NB4 (cell line): ENCODE measurements at regions not wholly inside any gene's neighbourhood (a gene's known extent, or its start where the extent isn't known, plus 50 kb on each side); places are given as distances from the start of the nearest gene placed in this dataset.

ENCODE experiments used
- DNase-seq: peaks from one replicate; pipeline ENCODE4 v3.0.0; 2010; ENCODE audit warnings: low read depth
- H3K4me3 ChIP-seq: one replicate; pipeline ENCODE4 v1.5.1; 2011; ENCODE audit warnings: mild to moderate bottlenecking, low read depth, low read length, moderate library complexity
- MYC ChIP-seq: IDR thresholded peaks from 2 replicates; pipeline ENCODE4 v1.6.1; 2011; ENCODE audit warnings: low read depth, low read length
- POLR2A ChIP-seq: IDR thresholded peaks from 2 replicates; pipeline ENCODE4 v1.6.1; 2011; ENCODE audit warnings: mild to moderate bottlenecking; ENCODE audit not compliant: insufficient read length; ENCODE audit errors: extremely low read depth
- TF ChIP-seq, protein P1 (sequence below): IDR thresholded peaks from 2 replicates; pipeline ENCODE4 v1.6.1; 2011; ENCODE audit warnings: low read depth, low read length
- TF ChIP-seq, protein P2 (sequence below): IDR thresholded peaks from one replicate; pipeline ENCODE4 v1.5.1; 2012; ENCODE audit warnings: low read depth, low read length

DNA sequence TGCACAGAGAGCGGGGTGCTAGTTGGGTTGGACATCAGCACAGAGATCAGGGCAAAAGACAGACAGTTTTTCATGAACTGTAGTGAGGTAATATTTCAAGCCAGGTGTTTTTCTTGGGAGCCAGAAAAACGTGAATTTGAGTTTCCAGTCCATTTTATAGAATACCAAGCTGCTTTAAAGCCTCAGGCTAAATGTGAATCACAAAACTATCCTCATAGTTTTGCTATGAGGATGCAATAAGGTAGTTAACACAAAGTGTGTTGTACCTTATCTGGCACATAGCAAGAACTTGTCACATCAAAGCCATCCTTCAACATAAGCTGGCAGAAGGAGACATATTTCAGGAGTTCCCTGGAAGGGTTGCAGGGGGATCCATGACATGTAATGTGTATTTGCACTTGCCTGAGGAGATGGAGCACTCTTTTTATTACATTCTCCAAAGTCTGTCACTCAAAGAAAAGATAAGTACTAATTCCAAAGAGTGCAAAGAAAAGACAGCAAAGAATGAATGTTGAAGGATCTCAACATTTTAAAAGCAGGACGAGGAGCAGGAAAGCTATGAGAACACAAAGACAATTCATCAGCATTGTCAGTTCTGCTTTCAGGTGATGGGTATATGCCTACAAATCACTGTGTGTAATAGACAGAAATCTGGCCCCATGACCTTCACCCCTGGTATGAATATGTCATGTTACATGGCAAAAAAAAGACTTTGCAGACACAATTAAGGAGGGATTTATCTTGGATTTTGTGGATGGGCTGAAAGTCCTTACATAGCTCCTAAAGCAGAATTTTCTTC, 1046.4 kb downstream of the NTRK3 start:
- DNase-seq: no peak
- no peak overlapping the region for H3K4me3 ChIP-seq
- TF ChIP-seq, protein P1, sequence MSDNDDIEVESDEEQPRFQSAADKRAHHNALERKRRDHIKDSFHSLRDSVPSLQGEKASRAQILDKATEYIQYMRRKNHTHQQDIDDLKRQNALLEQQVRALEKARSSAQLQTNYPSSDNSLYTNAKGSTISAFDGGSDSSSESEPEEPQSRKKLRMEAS: no peak
- TF ChIP-seq POLR2A: no peak
- TF ChIP-seq, protein P2, sequence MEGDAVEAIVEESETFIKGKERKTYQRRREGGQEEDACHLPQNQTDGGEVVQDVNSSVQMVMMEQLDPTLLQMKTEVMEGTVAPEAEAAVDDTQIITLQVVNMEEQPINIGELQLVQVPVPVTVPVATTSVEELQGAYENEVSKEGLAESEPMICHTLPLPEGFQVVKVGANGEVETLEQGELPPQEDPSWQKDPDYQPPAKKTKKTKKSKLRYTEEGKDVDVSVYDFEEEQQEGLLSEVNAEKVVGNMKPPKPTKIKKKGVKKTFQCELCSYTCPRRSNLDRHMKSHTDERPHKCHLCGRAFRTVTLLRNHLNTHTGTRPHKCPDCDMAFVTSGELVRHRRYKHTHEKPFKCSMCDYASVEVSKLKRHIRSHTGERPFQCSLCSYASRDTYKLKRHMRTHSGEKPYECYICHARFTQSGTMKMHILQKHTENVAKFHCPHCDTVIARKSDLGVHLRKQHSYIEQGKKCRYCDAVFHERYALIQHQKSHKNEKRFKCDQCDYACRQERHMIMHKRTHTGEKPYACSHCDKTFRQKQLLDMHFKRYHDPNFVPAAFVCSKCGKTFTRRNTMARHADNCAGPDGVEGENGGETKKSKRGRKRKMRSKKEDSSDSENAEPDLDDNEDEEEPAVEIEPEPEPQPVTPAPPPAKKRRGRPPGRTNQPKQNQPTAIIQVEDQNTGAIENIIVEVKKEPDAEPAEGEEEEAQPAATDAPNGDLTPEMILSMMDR: no peak
- no peak for TF ChIP-seq MYC

GRCh38 chr15:87207990-87208580, 1048.5 kb downstream of the NTRK3 start:
- TF ChIP-seq MYC (no peak), POLR2A (no peak)
- TF ChIP-seq, protein P2: no peak
- TF ChIP-seq, protein P1: no peak
- no peak overlapping the region for H3K4me3 ChIP-seq
- DNase-seq: no peak

- H3K4me3 ChIP-seq: no peak overlapping the region
- TF ChIP-seq MYC (no peak), POLR2A (no peak)
- TF ChIP-seq, protein P2: no peak
- TF ChIP-seq, protein P1: no peak
- no peak for DNase-seq
Measured at GRCh38 chr15:87207251-87207650, 1049.3 kb downstream of the NTRK3 start.

DNA sequence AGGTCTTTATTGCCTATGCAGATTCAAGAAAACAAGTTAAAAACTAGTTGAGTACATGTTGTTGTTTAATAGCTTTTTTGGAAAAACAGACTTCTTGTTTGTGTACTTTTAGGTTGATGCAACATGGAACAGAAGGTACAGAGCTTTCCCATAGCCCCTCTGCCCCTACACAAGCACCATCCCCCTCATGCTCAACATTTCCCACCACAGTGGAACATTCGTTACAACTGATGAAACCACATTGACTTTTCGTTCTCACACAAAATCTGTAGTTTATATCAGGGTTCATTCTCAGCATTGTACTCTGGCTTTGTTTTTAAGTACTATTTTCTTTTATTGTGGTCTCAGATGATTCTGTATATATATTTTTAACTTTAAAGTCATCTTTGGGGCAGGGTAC, 1054.6 kb downstream of the NTRK3 start:
- TF ChIP-seq, protein P1: no peak
- TF ChIP-seq MYC (no peak), POLR2A (no peak)
- TF ChIP-seq, protein P2: no peak
- no peak overlapping the region for H3K4me3 ChIP-seq
- no peak for DNase-seq

GRCh38 chr15:87200149-87200548, 1056.4 kb downstream of the NTRK3 start:
- H3K4me3 ChIP-seq: no peak overlapping the region
- TF ChIP-seq, protein P1: no peak
- no peak for TF ChIP-seq POLR2A
- DNase-seq: no peak

DNA sequence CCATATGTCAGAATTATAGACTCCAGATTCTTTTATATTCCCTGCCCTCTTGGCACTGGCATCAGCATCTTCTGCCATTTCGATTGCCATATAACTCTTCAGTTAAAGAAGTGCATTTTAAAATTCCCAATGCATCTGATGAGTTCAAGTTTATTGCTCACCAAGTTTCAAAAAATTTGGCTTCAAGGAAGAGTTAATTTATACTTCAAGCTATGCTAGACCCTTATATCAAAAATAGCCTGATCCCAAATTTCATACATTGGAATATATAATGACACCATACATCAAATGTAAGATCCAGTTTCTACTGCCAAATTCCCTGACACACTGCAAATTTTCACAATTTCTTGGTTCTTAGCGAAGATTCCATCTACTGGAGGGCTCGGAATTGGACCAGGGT, 1058.6 kb downstream of the NTRK3 start:
- H3K4me3 ChIP-seq: no peak overlapping the region
- no peak for DNase-seq
- TF ChIP-seq, protein P2: no peak
- TF ChIP-seq POLR2A (no peak), MYC (no peak)
- TF ChIP-seq, protein P1: no peak
